GM21360 (cell line): ENCODE measurements at regions not wholly inside any gene's neighbourhood (a gene's known extent, or its start where the extent isn't known, plus 50 kb on each side); places are given as distances from the start of the nearest gene placed in this dataset.

ENCODE experiments used
- ATAC-seq: cut with Tn5 transposase; IDR thresholded peaks from one replicate; pipeline ENCODE4 v1.9.1; 2021; ENCODE audit warnings: mild to moderate bottlenecking, moderate library complexity; ENCODE audit not compliant: unreplicated experiment

- no peak for ATAC-seq
Measured at GRCh38 chr17:33750943-33751701, 458.0 kb upstream of the ASIC2 start.

GRCh38 chr17:33751702-33752065 is 458.6 kb upstream of the ASIC2 start:
- ATAC-seq, result no peak

GRCh38 chr17:33753452-33753851 is 460.4 kb upstream of the ASIC2 start:
- no peak for ATAC-seq

- no peak for ATAC-seq
Measured at GRCh38 chr17:33756021-33756420, 462.9 kb upstream of the ASIC2 start.

GRCh38 chr17:33765871-33766270 is 472.8 kb upstream of the ASIC2 start:
- no peak for ATAC-seq

- no peak for ATAC-seq
Measured at GRCh38 chr17:33766721-33767120, 473.6 kb upstream of the ASIC2 start.

- no peak for ATAC-seq
Measured at GRCh38 chr17:33769066-33769465, 476.0 kb upstream of the ASIC2 start.

GRCh38 chr17:33776304-33776703 is 478.8 kb upstream of the CCL2 start:
- ATAC-seq, result no peak

GRCh38 chr17:33776903-33777302 is 478.2 kb upstream of the CCL2 start:
- no peak for ATAC-seq

GRCh38 chr17:33777674-33778073 is 477.4 kb upstream of the CCL2 start:
- no peak for ATAC-seq

GRCh38 chr17:33778505-33779233 is 476.4 kb upstream of the CCL2 start:
- no peak for ATAC-seq

- no peak for ATAC-seq
Measured at GRCh38 chr17:33779234-33779591, 475.9 kb upstream of the CCL2 start.

- ATAC-seq, result no peak
Measured at GRCh38 chr17:33785281-33785680, 469.8 kb upstream of the CCL2 start.

GRCh38 chr17:33786478-33786877 is 468.6 kb upstream of the CCL2 start:
- ATAC-seq, result no peak

- ATAC-seq, result no peak
Measured at GRCh38 chr17:33789658-33790057, 465.4 kb upstream of the CCL2 start.

- ATAC-seq, result no peak
Measured at GRCh38 chr17:33797181-33797580, 457.9 kb upstream of the CCL2 start.

- no peak for ATAC-seq
Measured at GRCh38 chr17:33798308-33798707, 456.8 kb upstream of the CCL2 start.

- ATAC-seq, result no peak
Measured at GRCh38 chr17:33802349-33803198, 452.5 kb upstream of the CCL2 start.

- ATAC-seq, result no peak
Measured at GRCh38 chr17:33803199-33803685, 451.8 kb upstream of the CCL2 start.

- no peak for ATAC-seq
Measured at GRCh38 chr17:33803686-33804085, 451.4 kb upstream of the CCL2 start.

GRCh38 chr17:33804401-33804800 is 450.7 kb upstream of the CCL2 start:
- no peak for ATAC-seq

GRCh38 chr17:33806631-33807030 is 448.5 kb upstream of the CCL2 start:
- no peak for ATAC-seq
